HepG2 (cell line): ENCODE measurements at regions not wholly inside any gene's neighbourhood (a gene's known extent, or its start where the extent isn't known, plus 50 kb on each side); places are given as distances from the start of the nearest gene placed in this dataset.

Experiments used
- ATAC-seq: fragments of 200-7000 bp; cut with Tn5 transposase; 3 replicates; pipeline ENCODE4 v1.9.1; 2020; ENCODE audit warnings: mild to moderate bottlenecking, moderate library complexity
- BruUV-seq: library from RNA; stranded (reverse); fragments of 400-500 nt; replicated peaks from 2 replicates; lab custom pipeline; 2021; lab: Mats Ljungman, UMichigan
- CTCF ChIA-PET: fragments of 300-600 bp; formaldehyde crosslinking; extraction: SDS; loops from one replicate; lab custom pipeline; 2021; ENCODE audit warnings: low total read pairs, inconsistent platforms, low intra/inter-chr PET ratio; lab: Yijun Ruan, JAX
- POLR2A ChIA-PET: fragments of 350-600 bp; sonication (Branson Sonifier 250); formaldehyde crosslinking; loops from one replicate; lab custom pipeline; 2020; ENCODE audit warnings: antibody characterized with exemption, inconsistent platforms; lab: Yijun Ruan, JAX
- DNase-seq: peaks from one replicate; pipeline ENCODE4 v3.0.0-alpha.2; 2015; ENCODE audit warnings: low spot score
- FAIRE-seq: peaks from 3 replicates; lab custom pipeline; 2011; peaks lifted over from hg19 to GRCh38; lab: Jason Lieb, UNC
- H2AFZ ChIP-seq: one replicate; pipeline ENCODE4 v1.6.1; 2011; ENCODE audit warnings: low read length, inconsistent platforms
- H3K27ac ChIP-seq: fragments of 300-600 bp; 3 replicates; pipeline ENCODE4 v1.8.0; 2011; ENCODE audit warnings: mixed run types, mild to moderate bottlenecking, mixed read lengths, low read length, inconsistent platforms; ENCODE audit not compliant: insufficient read depth; ENCODE audit errors: extremely low read length
- H3K27me3 ChIP-seq, 2 experiments: fragments of 200-600 bp in 1 of 2; 2 replicates in 1 of 2; 3 replicates in 1 of 2; pipeline versions ENCODE4 v1.6.0 to v1.8.0; 2011; ENCODE audit warnings: low read length in 2 of 2, mild to moderate bottlenecking in 2 of 2, moderate library complexity in 2 of 2, inconsistent platforms in 1 of 2; ENCODE audit not compliant: insufficient read depth in 2 of 2, control insufficient read depth in 1 of 2
- H3K36me3 ChIP-seq, 2 experiments: fragments of 200-600 bp in 1 of 2; replicated peaks in 1 of 2; 2 replicates in 1 of 2; 3 replicates in 1 of 2; pipeline versions ENCODE4 v1.5.1 to v1.8.0; 2011; ENCODE audit warnings: low read length in 2 of 2, inconsistent platforms in 1 of 2; ENCODE audit not compliant: insufficient read depth in 2 of 2, control insufficient read depth in 1 of 2
- H3K4me1 ChIP-seq: 2 replicates; pipeline ENCODE4 v1.5.1; 2012; ENCODE audit warnings: low read length, inconsistent platforms; ENCODE audit not compliant: insufficient read depth
- H3K4me2 ChIP-seq: 2 replicates; pipeline ENCODE4 v1.6.0; 2011; ENCODE audit warnings: low read depth, low read length, inconsistent platforms
- H3K4me3 ChIP-seq, 3 experiments: fragments of 200-600 bp in 1 of 3; sonication (generic), shearing (Covaris generic) in 1 of 3; replicated peaks in 1 of 3; 2 replicates each; pipeline ENCODE4 v1.5.1; 2011 to 2016; ENCODE audit warnings: low read length in 3 of 3, inconsistent platforms in 2 of 3, low read depth in 2 of 3, mild to moderate bottlenecking in 2 of 3, control low read depth in 1 of 3, mixed read lengths in 1 of 3; ENCODE audit not compliant: insufficient read depth in 1 of 3
- H3K79me2 ChIP-seq: one replicate; pipeline ENCODE4 v1.6.1; 2011; ENCODE audit warnings: low read length, inconsistent platforms; ENCODE audit not compliant: insufficient read depth
- H3K9ac ChIP-seq: 2 replicates; pipeline ENCODE4 v1.6.0; 2011; ENCODE audit warnings: mild to moderate bottlenecking, low read depth, low read length, inconsistent platforms; ENCODE audit not compliant: insufficient read depth
- H3K9me3 ChIP-seq: 2 replicates; pipeline ENCODE4 v1.5.1; 2012; ENCODE audit warnings: mild to moderate bottlenecking, low read length
- H4K20me1 ChIP-seq: 2 replicates; pipeline ENCODE4 v1.6.0; 2011; ENCODE audit warnings: inconsistent platforms, mild to moderate bottlenecking, low read length, moderate library complexity; ENCODE audit not compliant: insufficient read depth
- ATAD3A ChIP-seq: sonication (generic); formaldehyde crosslinking; IDR thresholded peaks from 2 replicates; pipeline ENCODE4 v1.4.0; 2020; ENCODE audit warnings: missing genetic modification reagents
- CAMTA2 ChIP-seq: sonication (generic); formaldehyde crosslinking; IDR thresholded peaks from 2 replicates; pipeline ENCODE4 v1.4.0; 2020; ENCODE audit warnings: mild to moderate bottlenecking, missing genetic modification reagents, borderline replicate concordance
- CCDC6 ChIP-seq: sonication (generic); formaldehyde crosslinking; IDR thresholded peaks from 2 replicates; pipeline ENCODE4 v1.8.1; 2022; ENCODE audit warnings: mild to moderate bottlenecking, missing genetic modification reagents, moderate library complexity
- FOXK1 ChIP-seq: sonication (generic); formaldehyde crosslinking; IDR thresholded peaks from 2 replicates; pipeline ENCODE4 v1.4.0; 2020; ENCODE audit warnings: low read depth, missing genetic modification reagents, borderline replicate concordance
- GATA4 ChIP-seq: sonication (generic); IDR thresholded peaks from 2 replicates; pipeline ENCODE4 v1.6.1; 2016; ENCODE audit warnings: antibody characterized with exemption, low read depth, borderline replicate concordance
- HNF4A ChIP-seq: sonication (generic); formaldehyde crosslinking; IDR thresholded peaks from 2 replicates; pipeline ENCODE4 v1.4.0; 2020; ENCODE audit warnings: missing genetic modification reagents
- IRX3 ChIP-seq: sonication (generic); formaldehyde crosslinking; IDR thresholded peaks from 2 replicates; pipeline ENCODE4 v1.8.1; 2023; ENCODE audit warnings: mild to moderate bottlenecking, low read depth, missing genetic modification reagents, borderline replicate concordance
- LCORL ChIP-seq, 2 experiments: fragments of 450-650 bp in 1 of 2; sonication (generic) in 1 of 2; formaldehyde crosslinking in 1 of 2; IDR thresholded peaks; 2 replicates each; pipeline versions ENCODE4 v1.5.0 to v1.6.1; 2017 to 2020; ENCODE audit warnings: antibody characterized with exemption in 1 of 2, missing genetic modification reagents in 1 of 2
- MIER3 ChIP-seq: IDR thresholded peaks from 2 replicates; pipeline ENCODE4 v1.6.1; 2016; ENCODE audit warnings: missing compliant biosample characterization, borderline replicate concordance
- MZF1 ChIP-seq: sonication (generic); formaldehyde crosslinking; IDR thresholded peaks from 2 replicates; pipeline ENCODE4 v1.8.1; 2023; ENCODE audit warnings: mild to moderate bottlenecking, missing genetic modification reagents, borderline replicate concordance
- ZNF317 ChIP-seq: sonication (generic); formaldehyde crosslinking; IDR thresholded peaks from 2 replicates; pipeline ENCODE4 v1.5.0; 2020; ENCODE audit warnings: mild to moderate bottlenecking, missing genetic modification reagents
- ZNF367 ChIP-seq: sonication (generic); formaldehyde crosslinking; IDR thresholded peaks from 2 replicates; pipeline ENCODE4 v1.4.0; 2020; ENCODE audit warnings: missing genetic modification reagents, borderline replicate concordance
- ZNF530 ChIP-seq: sonication (generic); formaldehyde crosslinking; IDR thresholded peaks from 2 replicates; pipeline ENCODE4 v1.5.0; 2020; ENCODE audit warnings: low read depth, mild to moderate bottlenecking, missing genetic modification reagents
- WGBS: methylation state at CpG from one replicate; pipeline ENCODE4 v1.1.6; 2017; ENCODE audit warnings: low lambda C conversion rate; 5-methylcytosine and 5-hydroxymethylcytosine counted together
- in situ Hi-C: cut with HindIII; loops from 2 replicates; pipeline ENCODE4 v1.10.0; 2017; ENCODE audit warnings: low pct_unique_long_range_greater_than_20kb; ENCODE audit not compliant: extremely low pct_ligation_motif_present
- intact Hi-C: fragments of 100-400 bp; cut with micrococcal nuclease; formaldehyde crosslinking; loops from one replicate; pipeline ENCODE4 v1.10.0; 2022; ENCODE audit not compliant: unreplicated experiment
- TF ChIP-seq, protein P1 (sequence below): sonication (generic); formaldehyde crosslinking; IDR thresholded peaks from 2 replicates; pipeline ENCODE4 v1.4.0; 2020; ENCODE audit warnings: missing genetic modification reagents
- TF ChIP-seq, protein P2 (sequence below): sonication (generic); formaldehyde crosslinking; IDR thresholded peaks from 2 replicates; pipeline ENCODE4 v1.5.0; 2020; ENCODE audit warnings: mild to moderate bottlenecking, low read depth, missing genetic modification reagents, borderline replicate concordance
- TF ChIP-seq, protein P3 (sequence below): sonication (generic); formaldehyde crosslinking; IDR thresholded peaks from 2 replicates; pipeline ENCODE4 v1.8.0; 2022; ENCODE audit warnings: missing genetic modification reagents, mild to moderate bottlenecking, inconsistent platforms, borderline replicate concordance
- TF ChIP-seq, protein P4 (sequence below): sonication (generic); formaldehyde crosslinking; IDR thresholded peaks from 2 replicates; pipeline ENCODE4 v1.5.0; 2020; ENCODE audit warnings: missing genetic modification reagents, mild to moderate bottlenecking, borderline replicate concordance

DNA sequence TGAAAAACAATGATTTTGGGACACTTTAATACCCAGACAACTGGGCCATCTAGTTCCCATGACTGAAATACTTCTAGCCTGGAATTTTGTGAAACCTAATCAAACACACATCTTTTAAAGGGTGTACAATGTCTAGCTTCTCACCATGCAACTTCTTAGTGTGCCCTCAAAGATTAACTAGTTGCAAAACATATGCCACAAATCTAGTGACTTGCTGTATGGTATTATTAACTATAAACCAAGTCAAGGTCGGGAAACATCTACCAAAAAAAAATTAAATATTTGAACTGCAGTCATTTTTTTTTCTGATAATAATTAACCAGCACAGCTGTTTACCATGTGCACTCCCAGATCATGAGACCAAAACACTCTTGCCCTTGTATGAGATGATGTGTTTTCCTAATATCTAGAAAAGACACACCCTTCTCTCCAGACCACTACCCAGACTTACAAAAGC is 171.8 kb upstream of the FOXN3 start:
- POLR2A ChIA-PET, result interaction anchor here (0.7 to 0.8 kb wide), 3 partner anchors 45 to 237 kb away, joined by 3 to 4 read pairs (median 4); no protein-coding TSS in a partner anchor
- no peaks in the 10 kb centered on the region for H3K27me3 ChIP-seq
- peak overlapping the region; percentile 44 for H3K4me2 ChIP-seq
- DNase-seq (peak; percentile 72), FAIRE-seq (peak; percentile 18), ATAC-seq (peak; percentile 84)
- peak overlapping the region; percentile 52 for H3K27ac ChIP-seq
- H4K20me1 ChIP-seq, result no peaks in the 10 kb centered on the region
- H3K79me2 ChIP-seq, result peaks cover 24% of the 10 kb centered on the region
- H3K4me1 ChIP-seq, result peaks cover 59% of the 10 kb centered on the region
- BruUV-seq, result no TSS peak
- 0% methylated on average over 1 of the region's 1 CpG for WGBS
- no peak overlapping the region for H3K9ac ChIP-seq
- H3K9me3 ChIP-seq, result no peaks in the 10 kb centered on the region
- no peak overlapping the region for H3K4me3 ChIP-seq
- no peak overlapping the region for H2AFZ ChIP-seq
- CTCF ChIA-PET, result no interaction called here
- in situ Hi-C loops (no loop called here), intact Hi-C loops (loop anchor here (5.0 kb wide), 1 partner anchor 47 kb away; no protein-coding TSS in a partner anchor)
- H3K36me3 ChIP-seq, result no peaks in the 10 kb centered on the region; a peak in 2 of 5 replicates
- no peak; the same call in 1 of the 2 replicates for TF ChIP-seq MIER3 (CRISPR knock-in tag)
- peak; percentile 72; the same call in 1 of the 2 replicates for TF ChIP-seq FOXK1 (CRISPR knock-in tag)
- TF ChIP-seq ZNF317 (CRISPR knock-in tag), result peak; percentile 56; the same call in 1 of the 2 replicates
- TF ChIP-seq, protein P1, sequence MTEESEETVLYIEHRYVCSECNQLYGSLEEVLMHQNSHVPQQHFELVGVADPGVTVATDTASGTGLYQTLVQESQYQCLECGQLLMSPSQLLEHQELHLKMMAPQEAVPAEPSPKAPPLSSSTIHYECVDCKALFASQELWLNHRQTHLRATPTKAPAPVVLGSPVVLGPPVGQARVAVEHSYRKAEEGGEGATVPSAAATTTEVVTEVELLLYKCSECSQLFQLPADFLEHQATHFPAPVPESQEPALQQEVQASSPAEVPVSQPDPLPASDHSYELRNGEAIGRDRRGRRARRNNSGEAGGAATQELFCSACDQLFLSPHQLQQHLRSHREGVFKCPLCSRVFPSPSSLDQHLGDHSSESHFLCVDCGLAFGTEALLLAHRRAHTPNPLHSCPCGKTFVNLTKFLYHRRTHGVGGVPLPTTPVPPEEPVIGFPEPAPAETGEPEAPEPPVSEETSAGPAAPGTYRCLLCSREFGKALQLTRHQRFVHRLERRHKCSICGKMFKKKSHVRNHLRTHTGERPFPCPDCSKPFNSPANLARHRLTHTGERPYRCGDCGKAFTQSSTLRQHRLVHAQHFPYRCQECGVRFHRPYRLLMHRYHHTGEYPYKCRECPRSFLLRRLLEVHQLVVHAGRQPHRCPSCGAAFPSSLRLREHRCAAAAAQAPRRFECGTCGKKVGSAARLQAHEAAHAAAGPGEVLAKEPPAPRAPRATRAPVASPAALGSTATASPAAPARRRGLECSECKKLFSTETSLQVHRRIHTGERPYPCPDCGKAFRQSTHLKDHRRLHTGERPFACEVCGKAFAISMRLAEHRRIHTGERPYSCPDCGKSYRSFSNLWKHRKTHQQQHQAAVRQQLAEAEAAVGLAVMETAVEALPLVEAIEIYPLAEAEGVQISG (CRISPR knock-in tag), result no peak
- no peak for TF ChIP-seq ATAD3A
- TF ChIP-seq, protein P2, sequence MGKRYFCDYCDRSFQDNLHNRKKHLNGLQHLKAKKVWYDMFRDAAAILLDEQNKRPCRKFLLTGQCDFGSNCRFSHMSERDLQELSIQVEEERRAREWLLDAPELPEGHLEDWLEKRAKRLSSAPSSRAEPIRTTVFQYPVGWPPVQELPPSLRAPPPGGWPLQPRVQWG (CRISPR knock-in tag), result no peak
- TF ChIP-seq CAMTA2 (CRISPR knock-in tag), result no peak
- TF ChIP-seq LCORL (IDR thresholded peaks at IDR 0.05), result no peak
- 0 out of 2 replicates have a peak, but pooled peaks have one; percentile 49 for TF ChIP-seq LCORL (CRISPR knock-in tag; IDR thresholded peaks at IDR 0.05)
- no peak for TF ChIP-seq GATA4
- no peak for TF ChIP-seq ZNF530 (CRISPR knock-in tag)
- no peak for TF ChIP-seq CCDC6 (CRISPR knock-in tag)
- TF ChIP-seq, protein P3, sequence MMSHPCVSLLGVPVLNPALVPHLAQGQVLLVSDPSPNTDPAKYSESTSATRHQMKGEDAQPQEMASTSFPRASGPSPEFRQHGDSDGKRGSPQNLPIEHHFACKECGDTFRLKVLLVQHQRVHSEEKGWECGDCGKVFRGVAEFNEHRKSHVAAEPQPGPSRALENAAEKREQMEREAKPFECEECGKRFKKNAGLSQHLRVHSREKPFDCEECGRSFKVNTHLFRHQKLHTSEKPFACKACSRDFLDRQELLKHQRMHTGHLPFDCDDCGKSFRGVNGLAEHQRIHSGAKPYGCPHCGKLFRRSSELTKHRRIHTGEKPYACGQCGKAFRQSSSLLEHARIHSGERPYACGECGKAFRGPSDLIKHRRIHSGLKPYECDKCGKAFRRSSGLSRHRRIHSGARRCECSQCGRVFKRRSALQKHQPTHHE (CRISPR knock-in tag), result 0 out of 2 replicates have a peak, but pooled peaks have one; percentile 33
- TF ChIP-seq MZF1 (CRISPR knock-in tag), result no peak
- TF ChIP-seq ZNF367 (CRISPR knock-in tag), result no peak
- no peak for TF ChIP-seq IRX3
- TF ChIP-seq, protein P4, sequence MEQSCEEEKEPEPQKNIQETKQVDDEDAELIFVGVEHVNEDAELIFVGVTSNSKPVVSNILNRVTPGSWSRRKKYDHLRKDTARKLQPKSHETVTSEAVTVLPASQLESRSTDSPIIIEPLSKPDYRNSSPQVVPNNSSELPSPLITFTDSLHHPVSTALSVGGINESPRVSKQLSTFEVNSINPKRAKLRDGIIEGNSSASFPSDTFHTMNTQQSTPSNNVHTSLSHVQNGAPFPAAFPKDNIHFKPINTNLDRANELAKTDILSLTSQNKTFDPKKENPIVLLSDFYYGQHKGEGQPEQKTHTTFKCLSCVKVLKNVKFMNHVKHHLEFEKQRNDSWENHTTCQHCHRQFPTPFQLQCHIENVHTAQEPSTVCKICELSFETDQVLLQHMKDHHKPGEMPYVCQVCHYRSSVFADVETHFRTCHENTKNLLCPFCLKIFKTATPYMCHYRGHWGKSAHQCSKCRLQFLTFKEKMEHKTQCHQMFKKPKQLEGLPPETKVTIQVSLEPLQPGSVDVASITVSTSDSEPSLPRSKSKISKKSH, result no peak
- peak; percentile 44 for TF ChIP-seq HNF4A (CRISPR knock-in tag)
